GM12874 (cell line): ENCODE measurements at regions not wholly inside any gene's neighbourhood (a gene's known extent, or its start where the extent isn't known, plus 50 kb on each side); places are given as distances from the start of the nearest gene placed in this dataset.

Experiments used
- CTCF ChIP-seq: IDR thresholded peaks from 2 replicates; pipeline ENCODE4 v1.5.1; 2011; ENCODE audit warnings: low read depth, mild to moderate bottlenecking, control low read depth, low read length, moderate library complexity; ENCODE audit not compliant: insufficient read depth

GRCh38 chr18:28407681-28408080 is 230.8 kb upstream of the CDH2 start:
- no peak for TF ChIP-seq CTCF

- no peak for TF ChIP-seq CTCF
Measured at GRCh38 chr18:28406533-28406932, 229.6 kb upstream of the CDH2 start.

GRCh38 chr18:28404694-28405093 is 227.8 kb upstream of the CDH2 start:
- TF ChIP-seq CTCF: no peak

- no peak for TF ChIP-seq CTCF
Measured at GRCh38 chr18:28399781-28400362, 222.9 kb upstream of the CDH2 start.

GRCh38 chr18:28398471-28398870 is 221.5 kb upstream of the CDH2 start:
- TF ChIP-seq CTCF: no peak

- no peak for TF ChIP-seq CTCF
Measured at GRCh38 chr18:28390022-28390421, 213.1 kb upstream of the CDH2 start.

- TF ChIP-seq CTCF: no peak
Measured at GRCh38 chr18:28382215-28382879, 205.4 kb upstream of the CDH2 start.

- TF ChIP-seq CTCF: no peak
Measured at GRCh38 chr18:28372186-28372585, 195.3 kb upstream of the CDH2 start.
